OCI-LY7 (cell line): ENCODE measurements at regions not wholly inside any gene's neighbourhood (a gene's known extent, or its start where the extent isn't known, plus 50 kb on each side); places are given as distances from the start of the nearest gene placed in this dataset.

Source experiments
- CTCF ChIP-seq: fragments of 200-600 bp; sonication (generic); conservative IDR thresholded peaks from 2 replicates; pipeline ENCODE4 v1.5.1; 2014; ENCODE audit warnings: mild to moderate bottlenecking, antibody characterized with exemption, low read length, moderate library complexity, mixed read lengths
- EZH2phosphoT487 ChIP-seq: fragments of 200-600 bp; sonication (generic); IDR thresholded peaks from 2 replicates; pipeline ENCODE4 v1.6.1; 2018; ENCODE audit warnings: low read depth, borderline replicate concordance, mild to moderate bottlenecking, mixed run types, antibody characterized with exemption, low read length, moderate library complexity, mixed read lengths

- TF ChIP-seq CTCF (no peak), EZH2phosphoT487 (no peak)
Observed at GRCh38 chr5:180435594-180435993, 58.6 kb upstream of the CNOT6 start.
